Right lobe of liver (tissue), 4 donors: ENCODE measurements at regions not wholly inside any gene's neighbourhood (a gene's known extent, or its start where the extent isn't known, plus 50 kb on each side); places are given as distances from the start of the nearest gene placed in this dataset.

Source experiments
- POLR2A ChIP-seq: fragments of 450-650 bp; IDR thresholded peaks from one replicate; pipeline ENCODE4 v1.6.1; 2017; ENCODE audit warnings: antibody characterized with exemption, mild to moderate bottlenecking
- TF ChIP-seq, protein P1 (sequence below), 4 donors: fragments of 200-600 bp in 3 of 4; fragments of 450-650 bp in 1 of 4; IDR thresholded peaks; one replicate each; pipeline versions ENCODE4 v1.5.1 to v1.8.0; 2016 to 2022; ENCODE audit warnings: antibody characterized with exemption in 4 of 4, mild to moderate bottlenecking in 2 of 4
- donor health status: DM: no; HTN: no; CAD: no.
- donor health status: DM: no; HTN: no; CAD: no.
- donor health status: DM: no; HTN: yes; CAD: no.

DNA sequence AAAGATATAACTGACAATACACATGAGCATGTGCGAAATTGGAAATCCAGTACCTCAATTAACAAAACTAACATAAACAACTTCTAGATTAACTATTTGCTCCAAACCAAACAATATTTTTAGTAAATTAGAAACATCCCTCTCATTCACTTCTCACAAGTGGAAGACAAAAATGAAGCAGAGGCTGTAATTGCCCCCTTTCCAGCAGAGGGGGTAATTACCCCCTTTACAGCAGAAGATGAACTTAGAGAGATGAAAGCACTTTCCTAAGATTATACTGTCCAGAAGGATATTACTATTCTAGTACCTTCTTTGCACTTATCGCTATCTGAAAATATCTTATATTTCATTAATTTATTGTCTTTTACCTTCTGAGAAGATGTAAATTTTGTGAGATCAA, 1025.2 kb downstream of the FSCB start:
- TF ChIP-seq, protein P1, sequence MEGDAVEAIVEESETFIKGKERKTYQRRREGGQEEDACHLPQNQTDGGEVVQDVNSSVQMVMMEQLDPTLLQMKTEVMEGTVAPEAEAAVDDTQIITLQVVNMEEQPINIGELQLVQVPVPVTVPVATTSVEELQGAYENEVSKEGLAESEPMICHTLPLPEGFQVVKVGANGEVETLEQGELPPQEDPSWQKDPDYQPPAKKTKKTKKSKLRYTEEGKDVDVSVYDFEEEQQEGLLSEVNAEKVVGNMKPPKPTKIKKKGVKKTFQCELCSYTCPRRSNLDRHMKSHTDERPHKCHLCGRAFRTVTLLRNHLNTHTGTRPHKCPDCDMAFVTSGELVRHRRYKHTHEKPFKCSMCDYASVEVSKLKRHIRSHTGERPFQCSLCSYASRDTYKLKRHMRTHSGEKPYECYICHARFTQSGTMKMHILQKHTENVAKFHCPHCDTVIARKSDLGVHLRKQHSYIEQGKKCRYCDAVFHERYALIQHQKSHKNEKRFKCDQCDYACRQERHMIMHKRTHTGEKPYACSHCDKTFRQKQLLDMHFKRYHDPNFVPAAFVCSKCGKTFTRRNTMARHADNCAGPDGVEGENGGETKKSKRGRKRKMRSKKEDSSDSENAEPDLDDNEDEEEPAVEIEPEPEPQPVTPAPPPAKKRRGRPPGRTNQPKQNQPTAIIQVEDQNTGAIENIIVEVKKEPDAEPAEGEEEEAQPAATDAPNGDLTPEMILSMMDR (IDR thresholded peaks at IDR 0.05), result peak in 1 of 4 donors; percentile 6
- no peak for TF ChIP-seq POLR2A
